22Rv1 (cell line): ENCODE measurements at regions not wholly inside any gene's neighbourhood (a gene's known extent, or its start where the extent isn't known, plus 50 kb on each side); places are given as distances from the start of the nearest gene placed in this dataset.
"Not testable (repeated sequence)": the region's sequence is repeated elsewhere in the genome, so short reads cannot be mapped to it uniquely, and the experiment has no call there.

Experiments used
- H3K27ac ChIP-seq: fragments of 450-650 bp; 2 replicates; pipeline ENCODE4 v1.5.1; 2017
- ZFX ChIP-seq: fragments of 450-650 bp; IDR thresholded peaks from 2 replicates; pipeline ENCODE4 v1.6.1; 2017; ENCODE audit warnings: antibody characterized with exemption, borderline replicate concordance
- TF ChIP-seq, protein P1 (sequence below): fragments of 450-650 bp; IDR thresholded peaks from 2 replicates; pipeline ENCODE4 v1.5.1; 2017; ENCODE audit warnings: mild to moderate bottlenecking

DNA sequence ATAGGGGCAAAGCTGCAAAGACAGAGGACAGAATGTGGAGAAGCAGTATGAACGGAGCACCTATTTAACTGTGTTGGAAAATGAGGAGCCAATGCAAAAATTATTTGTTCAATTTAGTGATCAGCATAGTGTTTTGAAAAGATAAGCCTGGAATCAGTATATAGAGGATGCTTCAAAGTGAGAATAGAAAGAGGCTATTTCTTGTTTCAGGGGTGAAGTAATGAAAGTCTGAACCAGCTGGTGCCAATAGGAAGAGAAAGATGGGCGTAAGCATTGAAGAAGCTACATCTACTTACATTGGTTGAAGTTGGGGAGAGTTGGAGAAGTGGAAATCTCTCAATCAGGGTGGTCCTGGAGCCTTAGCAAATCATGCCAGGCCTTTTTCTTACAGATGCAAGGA is 77.3 kb upstream of the SLC38A4 start:
- no peak overlapping the region for H3K27ac ChIP-seq
- no peak for TF ChIP-seq ZFX
- TF ChIP-seq, protein P1, sequence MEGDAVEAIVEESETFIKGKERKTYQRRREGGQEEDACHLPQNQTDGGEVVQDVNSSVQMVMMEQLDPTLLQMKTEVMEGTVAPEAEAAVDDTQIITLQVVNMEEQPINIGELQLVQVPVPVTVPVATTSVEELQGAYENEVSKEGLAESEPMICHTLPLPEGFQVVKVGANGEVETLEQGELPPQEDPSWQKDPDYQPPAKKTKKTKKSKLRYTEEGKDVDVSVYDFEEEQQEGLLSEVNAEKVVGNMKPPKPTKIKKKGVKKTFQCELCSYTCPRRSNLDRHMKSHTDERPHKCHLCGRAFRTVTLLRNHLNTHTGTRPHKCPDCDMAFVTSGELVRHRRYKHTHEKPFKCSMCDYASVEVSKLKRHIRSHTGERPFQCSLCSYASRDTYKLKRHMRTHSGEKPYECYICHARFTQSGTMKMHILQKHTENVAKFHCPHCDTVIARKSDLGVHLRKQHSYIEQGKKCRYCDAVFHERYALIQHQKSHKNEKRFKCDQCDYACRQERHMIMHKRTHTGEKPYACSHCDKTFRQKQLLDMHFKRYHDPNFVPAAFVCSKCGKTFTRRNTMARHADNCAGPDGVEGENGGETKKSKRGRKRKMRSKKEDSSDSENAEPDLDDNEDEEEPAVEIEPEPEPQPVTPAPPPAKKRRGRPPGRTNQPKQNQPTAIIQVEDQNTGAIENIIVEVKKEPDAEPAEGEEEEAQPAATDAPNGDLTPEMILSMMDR = no peak

DNA sequence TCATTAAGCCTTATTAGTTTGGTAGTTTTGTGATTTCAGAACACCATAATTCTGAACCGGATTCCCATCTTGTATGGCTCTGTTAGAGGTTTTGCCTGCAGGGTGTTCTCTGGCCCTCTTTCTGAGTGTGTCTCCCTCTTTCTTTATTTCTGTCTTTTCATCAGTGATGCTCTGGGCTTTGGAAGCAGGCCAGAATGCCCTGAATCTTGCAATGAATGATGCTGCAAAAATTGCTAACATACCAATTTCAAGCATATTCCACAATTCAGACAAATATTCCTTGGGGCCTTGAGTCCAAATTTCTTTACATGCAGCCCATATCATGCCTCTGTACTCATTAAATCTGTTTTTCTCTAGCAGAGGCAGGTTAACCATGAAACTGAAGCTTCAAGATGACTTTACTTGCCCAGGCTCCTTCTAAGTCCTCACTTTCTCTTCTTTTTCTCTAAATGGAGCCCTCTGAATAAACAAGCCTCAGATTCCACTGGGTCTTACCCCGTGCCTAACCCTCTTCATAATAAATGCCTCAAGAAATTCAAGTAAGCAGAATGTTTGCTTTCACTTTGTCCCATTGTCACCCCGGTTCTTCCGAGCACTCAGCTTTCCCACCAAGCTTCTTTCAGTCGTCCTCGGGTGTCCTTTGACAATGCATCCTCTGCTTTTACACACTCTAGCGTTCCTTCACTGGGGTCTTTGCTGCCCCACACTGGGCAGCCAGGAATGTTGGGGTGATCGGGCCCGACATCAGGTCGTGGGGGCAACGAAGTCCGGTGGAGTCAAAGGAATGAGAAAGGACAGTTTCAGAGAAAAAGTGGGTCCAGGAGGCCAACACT is 78.8 kb upstream of the SLC38A4 start:
- H3K27ac ChIP-seq = no peak overlapping the region
- TF ChIP-seq, protein P1 = no peak
- no peak for TF ChIP-seq ZFX

DNA sequence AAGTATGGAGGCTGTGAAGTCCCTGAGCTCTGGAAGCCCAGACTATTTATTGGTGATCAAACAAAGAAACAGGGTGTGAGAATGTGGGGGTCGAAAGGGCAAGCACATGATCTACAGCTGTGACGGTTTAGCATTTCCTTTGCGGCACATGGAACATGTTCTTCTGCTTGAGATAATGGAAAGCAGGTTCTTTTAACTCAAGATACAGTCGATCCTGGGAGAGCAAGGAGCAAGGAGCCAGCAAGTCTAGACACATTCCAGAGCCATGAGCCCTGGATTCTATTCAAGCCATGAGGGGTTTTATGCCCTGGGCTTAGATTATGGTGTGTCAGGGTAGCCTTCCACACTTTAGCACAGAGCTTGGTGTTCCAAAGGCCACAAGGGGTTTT is 79.4 kb upstream of the SLC38A4 start:
- H3K27ac ChIP-seq = not testable (repeated sequence)

DNA sequence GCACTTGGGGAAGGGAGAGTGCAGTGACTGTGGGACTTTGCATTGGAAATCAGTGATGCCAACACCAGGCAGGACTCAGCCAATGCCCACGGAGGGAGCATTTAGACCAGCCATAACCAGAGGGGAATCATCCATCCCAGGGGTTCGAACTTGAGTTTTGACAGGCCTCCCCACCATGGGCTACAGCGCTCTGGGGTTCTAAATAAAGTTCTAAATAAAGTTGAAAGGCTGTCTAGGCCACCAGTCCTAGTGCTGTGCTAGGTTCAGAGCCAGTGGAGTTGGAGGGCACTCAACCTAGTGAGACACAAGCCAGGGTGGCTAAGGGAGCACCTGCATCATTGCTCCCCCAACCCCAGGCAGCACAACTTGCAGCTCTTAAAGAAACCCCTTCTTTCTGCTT is 82.0 kb upstream of the SLC38A4 start:
- no peak for TF ChIP-seq ZFX
- TF ChIP-seq, protein P1 = no peak
- no peak overlapping the region for H3K27ac ChIP-seq

DNA sequence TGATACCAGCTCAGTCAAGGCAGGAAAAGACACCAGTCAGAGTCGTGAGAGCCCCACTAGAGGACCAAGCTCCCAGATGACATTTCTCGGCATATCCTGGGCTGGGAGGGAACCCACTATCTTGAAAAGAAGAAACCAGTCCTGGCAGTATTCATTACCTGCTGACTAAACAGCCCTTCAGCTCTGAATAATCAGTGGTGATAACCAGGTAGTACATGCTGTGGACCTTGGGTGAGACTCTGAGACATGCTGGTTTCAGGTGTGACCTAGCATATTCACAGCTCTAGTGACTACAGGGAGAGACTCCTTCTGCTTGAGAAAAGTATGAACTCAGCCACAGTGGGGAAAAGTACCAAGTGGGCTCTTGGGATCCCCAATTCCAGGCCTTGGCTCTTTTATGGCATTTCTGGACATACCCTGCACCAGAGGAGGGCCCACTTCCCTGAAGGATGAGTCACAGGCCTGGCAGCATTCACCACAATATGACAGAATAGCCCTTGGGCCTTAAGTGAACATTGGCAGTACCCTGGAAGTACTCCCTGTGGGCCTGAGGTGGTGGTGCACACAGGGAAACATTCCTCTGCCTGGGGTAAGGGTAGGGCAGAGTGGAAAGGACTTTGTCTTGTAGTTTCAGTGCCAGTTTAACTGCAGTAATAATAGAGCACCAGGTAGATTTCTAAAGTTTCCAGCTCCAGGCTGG is 82.6 kb upstream of the SLC38A4 start:
- no peak overlapping the region for H3K27ac ChIP-seq
- TF ChIP-seq, protein P1 = no peak
- TF ChIP-seq ZFX = no peak

DNA sequence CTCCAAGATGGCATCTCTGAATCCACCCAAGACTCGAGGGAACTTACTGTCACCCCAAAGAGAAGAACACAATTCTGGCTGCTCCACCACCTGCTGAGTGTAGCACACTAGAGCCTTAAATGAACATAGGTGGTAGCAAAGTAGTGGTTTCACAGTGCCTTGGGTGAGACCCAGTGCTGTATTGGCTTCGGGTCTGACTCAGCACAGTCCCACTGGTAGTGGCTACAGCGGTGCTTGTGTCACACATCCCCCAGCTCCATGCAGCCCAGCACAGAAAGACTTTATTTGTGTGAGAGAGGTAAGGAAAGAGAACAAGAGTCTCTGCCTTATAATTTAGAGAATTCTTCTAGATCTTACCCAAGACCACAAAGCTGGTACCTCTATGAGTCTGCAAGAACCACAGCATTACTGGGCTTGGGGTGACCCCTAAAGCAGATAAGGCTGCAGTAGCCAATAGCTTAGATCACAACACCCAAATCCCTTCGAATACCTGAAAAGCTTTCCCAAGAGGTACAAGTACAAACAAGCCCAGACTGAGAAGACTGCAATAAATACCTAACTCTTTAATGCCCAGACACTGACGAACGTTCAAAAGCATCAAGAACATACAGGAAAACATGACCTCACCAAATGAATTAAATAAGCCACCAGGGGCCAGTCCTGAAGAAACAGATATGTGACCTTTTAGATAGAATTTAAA is 83.3 kb upstream of the SLC38A4 start:
- TF ChIP-seq, protein P1 = no peak
- TF ChIP-seq ZFX = no peak
- no peak overlapping the region for H3K27ac ChIP-seq

DNA sequence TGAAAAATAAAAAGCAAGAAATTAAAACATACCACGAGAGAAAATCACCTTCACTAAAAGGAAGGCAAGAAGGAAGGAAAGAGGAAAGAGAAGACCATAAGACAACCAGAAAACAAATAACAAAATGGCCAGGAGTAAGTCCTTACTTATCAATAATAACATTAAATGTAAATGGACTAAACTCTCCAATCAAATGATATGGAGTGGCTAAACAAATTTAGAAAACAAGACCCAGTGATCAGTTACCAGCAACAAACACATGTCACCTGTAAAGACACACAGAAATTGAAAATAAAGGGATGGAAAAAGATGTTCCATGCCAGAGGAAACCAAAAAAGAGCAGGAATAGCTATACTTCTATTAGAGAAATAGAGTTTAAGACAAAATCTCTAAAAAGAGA is 85.0 kb upstream of the SLC38A4 start:
- TF ChIP-seq, protein P1 = no peak
- TF ChIP-seq ZFX = no peak
- no peak overlapping the region for H3K27ac ChIP-seq
